ENCODE measurements at regions not wholly inside any gene's neighbourhood (a gene's known extent, or its start where the extent isn't known, plus 50 kb on each side); places are given as distances from the start of the nearest gene placed in this dataset.

GRCh38 chr14:82052778-82053177 is 519.1 kb upstream of the SEL1L start:
- TF ChIP-seq, protein P1, sequence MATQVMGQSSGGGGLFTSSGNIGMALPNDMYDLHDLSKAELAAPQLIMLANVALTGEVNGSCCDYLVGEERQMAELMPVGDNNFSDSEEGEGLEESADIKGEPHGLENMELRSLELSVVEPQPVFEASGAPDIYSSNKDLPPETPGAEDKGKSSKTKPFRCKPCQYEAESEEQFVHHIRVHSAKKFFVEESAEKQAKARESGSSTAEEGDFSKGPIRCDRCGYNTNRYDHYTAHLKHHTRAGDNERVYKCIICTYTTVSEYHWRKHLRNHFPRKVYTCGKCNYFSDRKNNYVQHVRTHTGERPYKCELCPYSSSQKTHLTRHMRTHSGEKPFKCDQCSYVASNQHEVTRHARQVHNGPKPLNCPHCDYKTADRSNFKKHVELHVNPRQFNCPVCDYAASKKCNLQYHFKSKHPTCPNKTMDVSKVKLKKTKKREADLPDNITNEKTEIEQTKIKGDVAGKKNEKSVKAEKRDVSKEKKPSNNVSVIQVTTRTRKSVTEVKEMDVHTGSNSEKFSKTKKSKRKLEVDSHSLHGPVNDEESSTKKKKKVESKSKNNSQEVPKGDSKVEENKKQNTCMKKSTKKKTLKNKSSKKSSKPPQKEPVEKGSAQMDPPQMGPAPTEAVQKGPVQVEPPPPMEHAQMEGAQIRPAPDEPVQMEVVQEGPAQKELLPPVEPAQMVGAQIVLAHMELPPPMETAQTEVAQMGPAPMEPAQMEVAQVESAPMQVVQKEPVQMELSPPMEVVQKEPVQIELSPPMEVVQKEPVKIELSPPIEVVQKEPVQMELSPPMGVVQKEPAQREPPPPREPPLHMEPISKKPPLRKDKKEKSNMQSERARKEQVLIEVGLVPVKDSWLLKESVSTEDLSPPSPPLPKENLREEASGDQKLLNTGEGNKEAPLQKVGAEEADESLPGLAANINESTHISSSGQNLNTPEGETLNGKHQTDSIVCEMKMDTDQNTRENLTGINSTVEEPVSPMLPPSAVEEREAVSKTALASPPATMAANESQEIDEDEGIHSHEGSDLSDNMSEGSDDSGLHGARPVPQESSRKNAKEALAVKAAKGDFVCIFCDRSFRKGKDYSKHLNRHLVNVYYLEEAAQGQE (IDR thresholded peaks at IDR 0.05; ENCODE audit: insufficient replicate concordance, low read depth), result no peak
- no peak for TF ChIP-seq POLR2AphosphoS5 (IDR thresholded peaks at IDR 0.05; ENCODE audit: low read depth)
- TF ChIP-seq CTCF (IDR thresholded peaks at IDR 0.05; ENCODE audit: insufficient read depth, low read length), result no peak
- no peak for TF ChIP-seq GABPA (IDR thresholded peaks at IDR 0.05; ENCODE audit: low read depth)
